Suppressor macrophage treated with lipopolysaccharide for 1 hour (primary cell): ENCODE measurements at regions not wholly inside any gene's neighbourhood (a gene's known extent, or its start where the extent isn't known, plus 50 kb on each side); places are given as distances from the start of the nearest gene placed in this dataset.
A peak's percentile ranks its signal among the peaks of the same experiment; 100 is the strongest.
"Not testable (repeated sequence)": the region's sequence is repeated elsewhere in the genome, so short reads cannot be mapped to it uniquely, and the experiment has no call there.

Experiments
- DNase-seq, 3 donors: peaks; one replicate each; pipeline ENCODE4 v3.0.0-alpha.2; 2020 to 2022

DNA sequence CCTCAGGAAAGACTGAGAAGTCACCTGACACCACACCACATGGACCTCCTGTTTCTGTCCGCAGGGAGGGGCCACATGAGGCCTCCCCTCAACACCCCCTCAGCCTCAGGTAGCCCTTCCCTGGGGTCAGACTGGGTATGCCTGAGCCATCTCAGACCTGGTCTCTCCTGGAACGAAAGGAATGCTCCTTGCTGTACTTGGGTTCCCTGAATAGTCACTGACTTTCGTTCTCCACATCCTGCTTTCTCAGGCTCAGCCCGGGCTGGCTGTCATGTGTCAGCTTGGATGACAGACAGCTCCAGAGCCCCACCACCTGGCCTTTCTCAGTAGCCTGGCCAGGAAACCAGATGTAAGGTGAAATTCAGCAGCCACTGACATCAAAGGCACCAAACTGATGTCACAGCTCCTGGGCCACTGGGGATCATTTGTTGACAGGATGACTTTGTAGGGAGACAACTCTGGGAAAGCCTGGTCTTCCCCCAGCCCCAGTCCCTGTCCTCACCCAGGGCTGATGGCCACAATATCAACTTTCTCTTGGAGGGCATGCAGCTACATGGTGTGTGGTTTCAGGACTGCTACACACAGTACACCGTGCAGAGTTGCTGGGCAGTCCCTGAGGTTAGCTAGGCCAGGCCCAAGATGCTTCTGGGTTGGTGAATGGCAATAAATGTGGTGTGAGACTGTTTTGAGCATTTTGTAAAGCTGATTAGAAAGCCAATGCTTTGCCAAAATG lies 141.4 kb upstream of the MRPS22 start:
- peak in 1 of 3 donors; percentile 21 for DNase-seq

DNA sequence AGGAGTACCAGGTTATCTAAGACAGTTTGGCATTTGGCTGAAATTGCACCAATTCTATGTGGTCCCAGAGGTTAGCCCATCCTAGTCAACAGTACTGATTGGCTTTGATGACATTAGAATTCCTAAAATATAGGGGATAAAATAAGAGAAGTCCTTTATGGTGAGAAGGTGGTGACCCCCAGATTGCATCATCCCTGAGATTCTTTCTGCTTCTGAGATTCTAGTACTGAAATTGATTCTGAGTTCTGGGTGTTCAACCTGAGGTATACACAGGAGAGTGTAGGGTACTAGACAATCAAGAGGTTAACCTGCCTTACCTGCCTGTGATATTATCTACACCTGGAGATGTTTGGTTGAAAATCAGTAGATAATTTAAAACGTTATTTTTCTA lies 140.9 kb upstream of the MRPS22 start:
- DNase-seq, result no peak

DNA sequence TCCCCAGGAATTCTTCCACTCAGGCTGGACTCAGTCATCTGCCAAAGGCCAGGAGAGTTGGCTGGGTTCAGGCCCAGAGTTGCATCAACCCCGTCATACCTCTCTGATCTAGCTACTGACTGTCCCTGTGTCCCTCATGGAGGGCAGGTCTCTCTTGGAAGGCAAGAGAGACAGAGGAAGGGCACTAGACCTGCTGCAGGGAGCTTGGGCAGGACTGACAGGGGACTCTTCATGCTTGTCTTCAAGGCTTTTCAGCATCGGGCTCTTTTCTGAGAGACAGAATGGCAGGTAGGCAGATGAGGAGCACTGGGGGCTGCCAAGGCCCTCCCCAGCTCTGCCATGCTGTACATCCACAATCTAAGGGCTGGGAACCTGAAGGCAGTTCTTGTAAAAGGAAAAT lies 140.1 kb upstream of the MRPS22 start:
- no peak for DNase-seq

DNA sequence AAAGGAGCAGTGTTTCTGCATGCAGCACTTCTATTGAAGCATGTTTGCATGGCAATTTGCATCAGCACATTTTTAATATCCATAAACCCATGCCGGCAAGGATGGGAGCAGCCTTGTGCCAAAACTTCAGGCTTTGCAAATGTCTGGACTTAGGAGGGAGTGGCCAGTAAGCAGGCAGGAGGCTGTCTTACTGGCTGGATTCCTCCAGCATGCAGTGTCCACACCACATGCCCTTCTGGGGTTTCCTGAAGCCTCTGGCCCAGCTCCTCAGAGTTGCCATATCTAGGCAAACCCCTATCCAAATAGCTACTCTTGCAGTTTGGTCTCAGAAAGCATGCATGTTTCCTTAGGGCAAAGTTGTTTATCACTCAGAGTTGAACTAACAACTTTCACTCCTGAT lies 139.1 kb upstream of the MRPS22 start:
- no peak for DNase-seq

DNA sequence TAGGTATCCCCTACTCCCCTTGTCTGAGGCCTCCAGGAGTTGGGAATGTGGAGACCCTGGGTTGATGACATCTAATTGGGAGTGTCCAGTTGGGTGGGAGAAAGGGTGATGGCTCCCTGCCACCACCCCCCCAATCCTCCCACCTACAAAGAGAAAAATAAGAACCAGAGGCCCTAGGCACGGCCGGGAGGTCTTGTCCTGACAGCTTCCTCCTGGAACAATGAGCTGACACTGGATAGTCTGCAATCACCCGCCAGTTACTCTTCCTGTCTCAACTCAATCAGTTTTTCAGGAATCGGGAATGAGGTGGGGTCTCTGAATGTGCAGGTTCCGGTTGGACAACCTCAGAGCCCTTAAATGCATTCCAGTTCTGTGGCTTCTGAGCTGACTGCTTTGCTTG lies 129.9 kb upstream of the MRPS22 start:
- no peak for DNase-seq

DNA sequence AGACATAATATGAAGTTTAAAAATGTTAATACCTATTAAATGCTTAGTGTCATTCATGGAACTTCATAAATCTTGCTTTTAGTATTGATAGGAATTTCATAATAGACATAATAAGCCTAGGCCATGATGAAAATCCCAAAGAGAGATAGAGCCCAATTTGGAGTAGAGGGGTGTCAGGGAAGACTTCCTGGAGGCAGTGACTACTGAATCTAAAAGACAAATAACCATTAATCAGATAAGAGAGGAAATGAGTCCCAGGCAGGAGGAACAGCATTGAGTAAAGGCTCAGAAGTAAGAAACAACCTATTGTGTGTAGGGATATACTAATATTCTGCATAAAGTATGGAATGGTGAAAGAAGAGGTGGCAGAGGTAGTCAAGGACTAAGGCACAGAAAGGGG lies 126.9 kb upstream of the MRPS22 start:
- no peak for DNase-seq

DNA sequence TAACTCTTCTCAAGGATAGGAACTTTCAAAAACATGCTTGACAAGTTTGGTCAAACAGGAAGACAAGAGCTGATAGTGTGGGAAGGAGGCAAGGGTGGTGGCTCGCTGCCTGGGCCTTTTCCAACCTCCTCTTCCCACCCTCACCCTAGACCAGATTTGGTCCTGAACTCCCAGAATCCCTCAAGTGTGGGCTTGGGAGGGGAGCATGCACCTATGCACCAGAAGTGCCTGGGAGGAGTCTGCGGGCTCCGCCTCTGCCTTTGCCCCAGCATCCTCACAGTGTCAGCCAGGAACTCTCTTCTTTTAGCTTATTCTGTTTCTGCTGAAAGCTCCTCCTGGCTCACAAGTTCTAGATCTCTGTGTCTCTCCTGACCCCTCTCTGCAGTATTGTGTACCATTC lies 126.2 kb upstream of the MRPS22 start:
- no peak for DNase-seq

DNA sequence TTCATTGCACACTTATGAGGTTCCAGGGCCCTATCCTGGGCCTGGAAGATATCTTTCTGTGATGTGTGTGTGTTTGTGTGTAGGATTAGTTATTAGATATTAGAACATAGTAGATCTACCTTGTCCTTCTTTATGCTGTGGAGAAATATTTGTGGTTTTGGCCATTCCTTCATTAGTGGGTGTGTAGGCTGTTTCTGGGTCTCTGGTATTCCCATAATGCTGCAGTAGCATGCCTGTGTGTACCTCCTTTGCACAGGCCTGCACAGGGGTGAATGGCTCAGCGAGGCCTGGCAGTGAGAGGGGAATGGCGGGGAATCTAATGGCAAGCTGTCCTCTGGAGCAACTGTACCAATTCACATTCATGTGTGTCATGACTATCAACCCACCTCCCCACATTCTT lies 125.8 kb upstream of the MRPS22 start:
- DNase-seq, result no peak

DNA sequence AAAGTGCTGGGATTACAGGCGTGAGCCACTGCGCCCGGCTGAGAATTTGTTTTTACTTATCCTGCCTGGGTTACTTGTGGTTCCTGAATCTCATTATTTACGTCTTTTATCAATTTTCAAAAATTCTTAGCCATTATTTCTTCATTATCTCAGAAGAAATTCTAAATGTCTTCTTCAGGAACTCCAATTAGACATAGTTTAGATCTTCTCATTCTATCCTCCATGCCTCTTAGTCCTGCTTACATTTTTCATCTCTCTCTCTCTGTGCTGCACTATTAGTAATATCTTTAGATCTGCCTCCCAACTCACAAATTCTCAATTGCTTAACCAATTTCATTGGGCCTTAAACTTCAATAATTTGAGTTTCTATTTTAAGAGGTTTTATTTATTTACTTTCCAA lies 124.4 kb upstream of the MRPS22 start:
- DNase-seq, result no peak

DNA sequence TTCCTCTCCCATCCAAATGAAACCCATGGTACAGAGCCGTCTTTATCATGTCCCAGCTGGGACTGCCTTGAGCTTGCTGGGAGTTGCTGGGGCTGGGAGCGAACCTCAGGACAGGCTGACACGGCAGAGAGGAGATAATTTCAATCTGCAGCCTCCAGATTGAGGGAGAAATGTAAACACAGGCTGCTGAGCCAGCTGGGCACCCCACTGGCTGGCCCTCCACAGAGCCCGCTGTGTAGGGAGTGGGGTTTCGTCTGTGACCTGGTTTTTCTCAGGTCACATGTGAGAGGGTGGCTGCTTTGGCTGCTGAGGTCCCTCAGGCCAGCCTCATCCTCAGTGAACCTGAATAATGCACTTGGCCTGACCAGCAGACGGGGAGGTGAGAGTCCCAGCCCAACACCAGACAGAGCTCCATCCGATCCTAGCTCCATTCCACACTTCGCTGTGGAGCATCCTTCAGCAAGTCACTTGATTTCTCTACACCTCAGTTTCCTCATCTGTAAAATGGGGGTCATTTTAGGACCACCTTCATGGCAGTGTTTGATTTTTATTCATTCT lies 121.6 kb upstream of the MRPS22 start:
- no peak for DNase-seq

DNA sequence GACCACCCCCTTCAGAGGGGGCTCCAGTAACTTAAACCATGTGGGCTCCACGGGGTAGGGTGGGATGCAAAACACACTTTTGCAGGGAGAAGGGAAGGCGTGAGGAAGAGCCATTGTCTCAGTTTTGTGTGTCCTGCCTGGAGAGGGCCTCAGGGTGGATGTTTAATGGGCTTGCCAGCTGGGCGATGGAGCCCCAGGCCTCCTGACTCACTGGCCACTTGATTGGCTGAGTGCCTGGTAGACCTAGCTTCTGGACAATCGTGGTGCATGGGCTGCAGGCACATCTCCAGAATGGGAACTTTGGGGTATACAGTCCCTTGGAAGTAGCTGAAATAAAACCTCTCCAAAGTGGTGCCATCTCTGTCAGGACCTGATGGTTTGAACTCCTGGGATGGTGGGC lies 118.3 kb upstream of the MRPS22 start:
- no peak for DNase-seq

DNA sequence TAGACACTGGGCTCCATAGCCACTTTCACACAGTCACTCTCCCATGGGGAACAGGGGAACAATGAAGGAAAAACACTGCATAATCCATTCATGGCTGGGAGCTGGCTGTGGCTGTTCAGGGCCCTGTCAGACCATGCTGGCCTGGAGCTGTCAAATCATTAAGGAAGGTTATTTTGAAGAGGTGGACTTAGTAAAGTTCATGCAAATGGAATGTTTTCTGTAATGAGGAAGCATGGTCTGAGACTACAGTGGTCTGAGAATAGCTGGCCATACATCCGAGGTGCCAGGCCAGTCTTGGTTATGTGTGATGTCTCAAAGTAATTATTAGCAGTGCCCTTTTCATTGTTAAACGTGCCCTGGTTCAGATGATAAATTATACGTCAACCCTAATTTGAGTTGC lies 117.1 kb upstream of the MRPS22 start:
- no peak for DNase-seq

DNA sequence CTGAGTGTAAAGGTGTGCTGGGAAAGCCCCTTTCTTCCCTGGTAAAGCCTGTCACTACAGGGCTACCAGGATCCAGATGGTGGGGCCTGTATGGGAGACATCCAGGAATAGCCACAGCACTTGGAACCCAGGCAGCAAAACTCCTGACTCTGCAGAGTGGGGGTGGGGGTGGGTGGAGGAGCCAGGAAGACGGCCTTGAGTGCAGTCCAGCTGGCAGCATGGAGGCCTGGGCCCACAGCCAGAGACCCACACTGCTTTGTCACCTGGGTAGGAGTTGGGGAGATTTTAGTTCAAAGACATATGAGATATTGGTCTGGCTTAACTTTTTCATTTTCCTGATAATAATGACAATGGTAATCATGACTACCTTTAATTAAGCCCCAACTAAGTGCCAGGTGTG lies 116.7 kb upstream of the MRPS22 start:
- DNase-seq, result no peak

DNA sequence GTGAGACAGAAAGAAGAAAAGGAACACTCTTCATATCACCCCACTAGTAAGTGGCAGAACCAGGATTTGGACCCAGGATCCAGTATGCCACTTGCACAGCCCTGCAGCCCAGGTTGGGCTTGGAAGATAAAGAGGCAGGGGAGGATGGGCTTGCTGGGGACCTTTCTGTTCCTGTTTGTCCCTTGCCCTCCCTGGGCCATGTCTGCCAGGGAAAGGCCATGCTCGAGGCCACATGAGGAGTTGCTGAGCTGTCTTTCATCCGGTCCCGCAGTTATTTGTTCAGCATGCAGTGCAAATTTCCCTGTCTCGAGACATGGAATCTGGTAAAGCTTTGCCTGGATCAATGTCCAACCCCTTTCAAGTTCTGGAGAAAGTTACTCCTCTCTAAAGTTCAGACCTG lies 116.0 kb upstream of the MRPS22 start:
- DNase-seq, result no peak

DNA sequence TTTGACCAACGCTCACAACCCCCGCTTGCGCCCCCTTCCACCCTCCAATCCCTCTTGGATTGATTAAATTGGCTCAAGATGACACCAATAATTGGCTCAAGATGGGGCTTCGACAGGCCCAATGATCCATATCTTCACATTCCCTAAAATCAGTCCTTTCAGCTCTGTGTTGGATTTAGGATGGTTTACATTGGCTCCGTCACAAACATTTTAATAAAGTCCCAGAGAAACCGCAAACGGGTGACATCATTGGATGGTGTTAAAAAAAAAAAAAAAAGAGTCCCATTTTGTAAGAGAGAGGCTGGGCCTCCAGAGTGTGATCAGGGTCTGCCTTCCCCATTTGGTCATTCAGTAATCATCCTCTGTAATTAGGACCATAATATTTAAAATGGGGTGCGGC lies 113.4 kb upstream of the MRPS22 start:
- no peak for DNase-seq

DNA sequence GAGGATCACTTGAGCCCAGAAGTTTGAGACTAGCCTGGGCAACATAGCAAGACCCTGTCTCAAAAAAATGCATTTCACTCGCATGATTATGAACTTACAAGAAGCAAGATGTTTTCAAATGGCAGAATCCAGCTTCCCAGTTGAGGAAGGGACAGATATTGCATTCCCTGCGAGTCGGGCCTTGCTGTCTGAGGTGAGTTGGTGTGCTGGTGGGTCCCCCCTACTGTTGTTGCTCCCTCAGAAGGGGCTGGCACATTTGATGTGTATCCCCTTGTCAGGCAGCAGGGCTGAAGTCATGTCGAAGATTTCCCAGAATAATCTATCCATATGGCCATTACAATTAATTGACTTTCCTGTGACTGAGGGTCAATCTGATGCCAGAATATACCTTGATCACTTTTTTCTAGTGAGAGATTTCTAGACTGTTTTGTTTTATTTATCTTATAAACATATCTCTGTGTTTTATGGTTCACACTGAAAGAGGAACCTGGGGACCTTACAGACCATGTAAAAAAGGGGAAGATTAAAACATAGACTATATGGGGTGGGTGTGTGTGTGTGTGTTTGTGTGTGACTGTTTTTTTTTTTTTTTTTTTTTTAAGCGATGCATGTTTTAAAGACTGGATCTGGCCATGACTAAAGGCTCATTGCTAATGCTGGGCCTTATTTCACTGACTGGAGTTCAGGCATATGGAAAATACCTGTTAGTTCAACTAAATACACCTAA lies 112.1 kb upstream of the MRPS22 start:
- DNase-seq, result peak; percentile 19 to 39 (median 26)

DNA sequence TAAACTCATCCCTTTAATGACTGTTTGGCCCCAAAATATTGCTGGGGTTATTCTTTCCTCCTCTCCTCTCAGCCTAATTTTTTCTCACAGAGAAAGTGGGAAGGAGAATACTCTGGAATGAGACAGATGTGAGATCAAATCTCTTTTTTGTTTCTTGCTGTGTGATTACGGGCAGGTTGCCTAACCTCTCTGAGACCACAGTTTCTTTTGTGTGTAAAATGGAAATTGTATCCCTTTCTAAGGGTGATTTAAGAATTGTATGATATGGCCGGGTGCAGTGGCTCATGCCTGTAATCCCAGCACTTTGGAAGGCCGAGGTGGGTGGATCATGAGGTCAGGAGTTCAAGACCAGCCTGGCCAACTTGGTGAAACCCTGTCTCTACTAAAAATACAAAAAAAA lies 111.5 kb upstream of the MRPS22 start:
- not testable (repeated sequence) for DNase-seq

DNA sequence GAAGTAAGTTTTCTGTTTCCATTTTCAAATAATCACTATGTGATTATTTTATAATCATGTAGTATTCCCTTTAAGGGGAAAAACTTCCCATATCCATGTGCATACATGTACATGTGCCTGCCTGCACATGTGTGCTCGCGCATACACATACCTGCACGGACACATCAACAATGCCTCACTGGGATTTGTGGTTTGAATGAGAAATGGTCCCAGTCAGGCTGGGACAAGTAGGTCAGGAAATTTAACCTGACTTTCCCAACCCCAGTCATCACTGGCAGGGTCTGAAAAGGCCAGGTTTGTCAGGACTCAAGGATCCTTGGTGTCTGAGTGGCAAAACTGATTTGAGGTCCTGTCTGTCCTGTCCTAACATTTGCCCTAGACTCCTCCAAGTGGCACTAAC lies 109.3 kb upstream of the MRPS22 start:
- no peak for DNase-seq

DNA sequence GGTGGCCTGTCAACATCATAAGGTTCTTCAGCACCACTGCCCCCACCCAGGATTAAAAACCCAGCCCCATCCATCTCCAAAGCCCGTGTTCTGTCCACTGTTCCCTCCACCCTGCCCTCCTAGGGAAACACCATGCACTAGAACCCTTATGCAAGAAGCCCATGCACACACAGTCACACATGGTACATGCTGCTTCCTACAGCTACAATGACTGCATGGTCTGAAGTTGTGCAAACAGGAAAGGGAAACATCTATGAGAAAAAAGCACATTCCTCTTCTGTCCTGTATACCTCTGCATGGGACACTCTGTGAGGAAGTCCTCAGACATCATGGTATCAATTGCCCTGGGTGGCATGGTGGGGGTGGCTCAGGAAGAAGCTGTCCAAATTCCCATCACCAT lies 108.6 kb upstream of the MRPS22 start:
- DNase-seq, result peak in 1 of 3 donors; percentile 3

DNA sequence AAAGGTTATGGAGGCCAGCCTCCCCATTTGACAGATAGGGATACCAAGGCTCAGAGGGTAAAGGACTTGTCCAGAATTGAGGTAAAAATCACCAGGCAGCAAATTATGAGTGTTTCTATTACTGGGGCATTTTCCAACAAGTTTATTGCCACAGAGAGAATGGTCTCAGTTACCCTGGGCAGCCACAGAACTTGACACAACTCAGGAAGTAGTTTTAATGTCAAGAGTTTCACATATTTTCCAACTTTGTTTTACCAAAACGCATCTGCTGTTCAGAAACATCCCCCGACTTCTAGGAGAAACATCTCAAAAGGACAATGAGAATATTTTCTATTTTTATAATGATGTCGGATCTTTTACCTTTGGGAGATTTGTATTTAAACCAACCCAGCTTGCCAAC lies 107.5 kb upstream of the MRPS22 start:
- no peak for DNase-seq

DNA sequence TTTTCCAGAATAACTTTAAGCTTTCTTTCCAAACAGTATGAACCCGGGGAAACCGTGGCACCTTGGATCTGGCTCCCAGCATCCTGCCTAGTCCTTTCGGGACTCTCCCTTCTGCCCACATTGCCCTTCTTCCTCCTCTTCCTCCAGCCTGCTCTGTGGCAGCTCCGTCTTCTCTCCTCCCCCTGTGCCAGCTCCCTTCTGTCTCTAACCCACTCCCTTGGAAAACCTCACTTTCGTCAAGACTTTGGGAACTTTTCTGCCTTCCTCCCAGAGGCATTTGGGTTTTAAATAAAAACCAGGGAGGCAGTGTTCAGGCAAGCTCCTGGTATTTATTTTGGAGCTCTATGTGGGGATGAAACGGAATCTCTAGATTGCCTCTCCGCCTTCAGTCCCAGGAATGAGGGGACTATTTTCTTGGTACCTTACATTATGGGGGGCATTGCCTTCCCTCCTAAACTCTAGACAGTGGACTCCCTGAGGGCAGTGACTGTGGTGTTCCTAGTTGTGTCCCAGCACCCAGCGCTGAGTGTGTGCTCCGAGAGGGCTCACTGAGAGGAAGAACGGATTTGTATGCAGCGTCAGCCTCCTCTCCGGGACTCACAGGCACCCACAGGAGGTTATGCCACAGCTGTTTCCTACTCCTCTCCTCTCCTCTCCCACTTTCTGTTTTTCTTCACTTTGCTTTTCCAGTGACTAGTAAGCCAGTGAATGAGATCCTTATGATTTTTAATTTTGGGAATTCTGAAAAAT lies 105.4 kb upstream of the MRPS22 start:
- no peak for DNase-seq

DNA sequence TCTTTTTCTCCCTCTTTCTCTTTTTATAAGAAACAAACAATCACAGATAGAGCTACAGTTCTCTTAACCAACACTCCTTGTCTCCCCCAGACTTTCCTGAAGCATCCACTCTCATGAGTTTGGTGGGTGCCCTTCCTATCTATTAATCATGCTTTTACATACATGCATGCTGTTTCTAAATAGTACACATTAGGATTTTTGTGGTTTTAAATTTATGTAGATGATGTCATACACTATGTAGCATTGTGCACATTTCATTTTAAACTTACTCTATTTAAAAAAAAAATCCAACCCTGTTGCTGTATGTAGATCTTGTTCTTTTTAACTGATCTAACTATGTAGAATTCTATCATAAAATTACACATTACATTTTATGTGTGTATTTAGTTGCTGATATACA lies 104.3 kb upstream of the MRPS22 start:
- DNase-seq, result no peak

DNA sequence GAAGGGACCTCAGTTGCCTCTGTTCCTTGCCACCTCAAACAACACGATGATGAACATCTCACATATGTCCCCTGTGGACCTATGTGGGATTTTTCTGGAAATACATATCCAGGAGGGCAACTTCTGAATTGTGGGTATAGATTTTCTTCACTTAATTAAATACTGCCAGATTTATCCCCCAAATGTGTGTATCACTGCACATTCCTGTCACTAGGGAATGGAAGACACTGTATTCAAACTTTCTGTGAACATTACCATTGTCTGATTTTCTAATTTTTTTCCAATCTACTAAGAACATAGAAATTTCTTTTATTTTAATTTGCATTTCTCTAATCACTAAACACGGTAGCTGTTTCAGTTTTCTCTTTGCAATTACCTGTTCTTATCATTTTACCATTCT lies 102.0 kb upstream of the MRPS22 start:
- no peak for DNase-seq

DNA sequence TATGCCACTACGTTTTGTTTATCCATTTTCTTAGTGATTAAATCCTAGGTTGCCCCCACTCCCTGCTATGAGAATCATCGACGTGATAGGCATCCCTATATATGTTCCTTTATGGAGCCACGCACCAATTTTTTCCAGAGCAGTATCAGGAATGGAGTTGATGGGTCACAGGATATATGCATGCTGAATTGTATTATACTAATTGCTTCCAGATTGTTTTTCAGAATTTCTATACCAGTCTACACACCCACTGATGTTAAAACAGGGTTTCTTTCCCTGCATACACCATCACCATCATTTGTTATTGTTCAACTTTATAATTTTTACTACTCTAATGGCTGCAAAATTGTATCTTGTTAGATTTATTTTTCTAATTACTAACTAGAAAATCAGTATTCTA lies 100.1 kb upstream of the MRPS22 start:
- no peak for DNase-seq
